Liver (tissue), 8 donors: ENCODE measurements at regions not wholly inside any gene's neighbourhood (a gene's known extent, or its start where the extent isn't known, plus 50 kb on each side); places are given as distances from the start of the nearest gene placed in this dataset.

ENCODE experiments used
- DNase-seq: peaks from one replicate; pipeline ENCODE4 v3.0.0-alpha.2; 2017; ENCODE audit warnings: low spot score
- H3K27ac ChIP-seq, 2 donors: one replicate each; pipeline ENCODE4 v1.7.0; 2013; ENCODE audit warnings: inconsistent platforms in 2 of 2, low read length in 2 of 2, control low read depth in 1 of 2, low read depth in 1 of 2, mild to moderate bottlenecking in 1 of 2
- H3K27me3 ChIP-seq, 4 donors: one replicate each; pipeline versions ENCODE4 v1.6.1 to v1.7.0; 2013; ENCODE audit warnings: low read length in 3 of 4, inconsistent platforms in 1 of 4, mild to moderate bottlenecking in 1 of 4, moderate library complexity in 1 of 4; ENCODE audit not compliant: control insufficient read depth in 4 of 4, insufficient read depth in 4 of 4
- H3K36me3 ChIP-seq, 4 donors: one replicate each; pipeline versions ENCODE4 v1.6.1 to v1.7.0; 2013; ENCODE audit warnings: low read length in 3 of 4, mild to moderate bottlenecking in 3 of 4, low read depth in 1 of 4, moderate library complexity in 1 of 4; ENCODE audit not compliant: control insufficient read depth in 4 of 4, insufficient read depth in 3 of 4
- H3K4me1 ChIP-seq, 4 donors: one replicate each; pipeline versions ENCODE4 v1.6.1 to v1.7.0; 2013; ENCODE audit warnings: low read length in 3 of 4, mild to moderate bottlenecking in 3 of 4, moderate library complexity in 1 of 4; ENCODE audit not compliant: control insufficient read depth in 4 of 4, insufficient read depth in 4 of 4
- H3K4me3 ChIP-seq, 3 donors: one replicate each; pipeline versions ENCODE4 v1.6.1 to v1.7.0; 2013; ENCODE audit warnings: low read length in 3 of 3, control low read depth in 1 of 3, low read depth in 1 of 3, mild to moderate bottlenecking in 1 of 3
- H3K9ac ChIP-seq, 2 donors: one replicate each; pipeline ENCODE4 v1.7.0; 2013; ENCODE audit warnings: low read length in 2 of 2, mild to moderate bottlenecking in 2 of 2, moderate library complexity in 2 of 2, control low read depth in 1 of 2, low read depth in 1 of 2
- H3K9me3 ChIP-seq, 4 donors: one replicate each; pipeline versions ENCODE4 v1.6.1 to v1.7.0; 2013; ENCODE audit warnings: low read length in 3 of 4; ENCODE audit not compliant: control insufficient read depth in 4 of 4
- CTCF ChIP-seq: fragments of 150-350 bp; IDR thresholded peaks from 2 replicates; pipeline ENCODE4 v1.5.1; 2017; ENCODE audit warnings: improper control_type of control experiment, low read depth, low read length; ENCODE audit not compliant: missing input control
- FOXA1 ChIP-seq: IDR thresholded peaks from 2 replicates; pipeline ENCODE4 v1.6.1; 2016; ENCODE audit warnings: antibody characterized with exemption
- FOXA2 ChIP-seq: IDR thresholded peaks from 2 replicates; pipeline ENCODE4 v1.6.1; 2016; ENCODE audit warnings: antibody characterized with exemption
- HNF4A ChIP-seq, 2 donors: conservative IDR thresholded peaks; 2 replicates each; pipeline ENCODE4 v1.6.1; 2016; ENCODE audit warnings: antibody characterized with exemption in 2 of 2, mild to moderate bottlenecking in 2 of 2
- HNF4G ChIP-seq: IDR thresholded peaks from 2 replicates; pipeline ENCODE4 v1.6.1; 2016; ENCODE audit warnings: antibody characterized with exemption
- JUND ChIP-seq, 2 donors: IDR thresholded peaks; 2 replicates each; pipeline ENCODE4 v1.6.1; 2016; ENCODE audit warnings: antibody characterized with exemption in 2 of 2
- NR2F2 ChIP-seq: IDR thresholded peaks from 2 replicates; pipeline ENCODE4 v1.6.1; 2016; ENCODE audit warnings: antibody characterized with exemption
- RAD21 ChIP-seq, 2 donors: IDR thresholded peaks; 2 replicates each; pipeline ENCODE4 v1.6.1; 2016; ENCODE audit warnings: antibody characterized with exemption in 2 of 2, mild to moderate bottlenecking in 2 of 2
- RXRA ChIP-seq, 2 donors: IDR thresholded peaks; 2 replicates each; pipeline ENCODE4 v1.6.1; 2017 to 2018; ENCODE audit warnings: antibody characterized with exemption in 2 of 2, mild to moderate bottlenecking in 1 of 2
- SP1 ChIP-seq: IDR thresholded peaks from 2 replicates; pipeline ENCODE4 v1.6.1; 2018; ENCODE audit warnings: antibody characterized with exemption, mild to moderate bottlenecking
- TAF1 ChIP-seq: conservative IDR thresholded peaks from 2 replicates; pipeline ENCODE4 v1.6.1; 2016; ENCODE audit warnings: antibody characterized with exemption, mild to moderate bottlenecking
- YY1 ChIP-seq: IDR thresholded peaks from 2 replicates; pipeline ENCODE4 v1.6.1; 2016; ENCODE audit warnings: antibody characterized with exemption, mild to moderate bottlenecking
- ZBTB33 ChIP-seq: IDR thresholded peaks from 2 replicates; pipeline ENCODE4 v1.6.1; 2016; ENCODE audit warnings: antibody characterized with exemption
- WGBS: extraction: QIAGEN DNeasy Blood & Tissue Kit; methylation state at CpG from one replicate; pipeline ENCODE4 v1.1.7; 2013; 5-methylcytosine and 5-hydroxymethylcytosine counted together
- TF ChIP-seq, protein P1 (sequence below): IDR thresholded peaks from 2 replicates; pipeline ENCODE4 v1.6.1; 2016; ENCODE audit warnings: antibody characterized with exemption
- TF ChIP-seq, protein P2 (sequence below): IDR thresholded peaks from 2 replicates; pipeline ENCODE4 v1.6.1; 2016; ENCODE audit warnings: antibody characterized with exemption, mild to moderate bottlenecking
- TF ChIP-seq, protein P3 (sequence below): IDR thresholded peaks from 2 replicates; pipeline ENCODE4 v1.6.1; 2016; ENCODE audit warnings: antibody characterized with exemption
- donor health status: healthy.
- donor health status: healthy.
- donor health status: healthy.
- donor health status: healthy.
- donor health status: healthy.

DNA sequence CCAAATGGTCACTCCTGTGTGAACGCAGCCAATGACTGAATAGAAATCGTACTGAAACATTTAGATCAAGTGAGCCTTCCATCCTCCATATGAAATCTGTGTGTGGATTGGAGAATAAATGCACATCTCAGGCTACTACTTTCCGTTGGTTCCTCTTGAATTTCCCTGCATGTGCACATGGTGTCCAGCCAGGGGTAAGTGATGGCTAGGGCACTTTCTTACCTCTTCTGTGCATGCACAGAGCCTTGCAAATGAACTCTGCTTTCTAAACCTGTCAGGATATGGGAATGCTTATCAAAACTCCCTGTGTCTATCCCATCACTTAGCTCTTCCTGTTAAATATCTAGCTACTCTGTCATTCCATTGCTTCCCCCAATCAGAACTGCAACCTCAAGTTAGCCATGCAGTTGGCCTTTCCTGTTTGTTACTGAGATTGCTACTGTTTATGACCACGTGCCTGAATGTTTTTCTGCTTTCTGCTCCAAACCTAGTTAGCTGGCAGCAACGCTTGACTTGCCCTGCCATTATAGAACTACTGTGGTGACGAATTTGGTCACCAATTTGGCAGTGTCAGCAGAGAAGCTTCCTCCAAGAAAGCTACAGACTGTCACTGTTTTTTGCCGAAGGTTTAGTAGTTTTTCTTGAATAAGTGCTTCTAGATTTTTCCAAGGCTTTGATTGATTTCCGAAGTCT, 661.6 kb downstream of the LRRC70 start:
- no peak for DNase-seq
- H3K4me3 ChIP-seq, result no peak overlapping the region
- H3K9ac ChIP-seq, result no peak overlapping the region
- 84% methylated on average over 8 of the region's 8 CpGs for WGBS
- no peaks in the 10 kb centered on the region for H3K36me3 ChIP-seq
- no peak for TF ChIP-seq YY1
- TF ChIP-seq ZBTB33, result no peak
- TF ChIP-seq RXRA (IDR thresholded peaks at IDR 0.05), result no peak
- TF ChIP-seq RAD21 (IDR thresholded peaks at IDR 0.05), result no peak
- H3K27me3 ChIP-seq, result no peaks in the 10 kb centered on the region
- H3K9me3 ChIP-seq, result no peaks in the 10 kb centered on the region
- peaks cover 3 to 15% (median 12%) of the 10 kb centered on the region in 4 donors for H3K4me1 ChIP-seq
- no peak overlapping the region for H3K27ac ChIP-seq

DNA sequence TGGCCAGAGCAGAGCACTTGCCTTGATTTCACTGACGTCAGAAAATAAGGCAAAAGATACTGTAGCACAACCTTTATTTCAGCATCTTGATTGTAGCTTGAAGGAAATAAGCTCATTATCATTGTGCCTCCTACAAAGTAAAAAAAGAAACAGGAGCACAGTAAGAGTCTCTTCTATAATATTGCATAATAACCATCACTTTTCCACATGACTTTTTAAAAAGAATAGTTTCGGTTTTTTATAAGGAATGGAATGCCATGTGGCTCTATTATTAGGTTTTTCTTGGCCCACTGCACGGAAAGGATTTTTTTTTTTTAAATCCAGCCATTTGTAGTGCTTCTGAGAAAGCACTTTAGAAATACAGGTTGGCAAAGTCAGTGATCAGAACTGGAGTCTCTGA, 655.3 kb downstream of the LRRC70 start:
- no peaks in the 10 kb centered on the region for H3K36me3 ChIP-seq
- no peaks in the 10 kb centered on the region for H3K9me3 ChIP-seq
- WGBS, result 63% methylated on average over 3 of the region's 3 CpGs
- no peak for DNase-seq
- no peak overlapping the region for H3K27ac ChIP-seq
- H3K9ac ChIP-seq, result no peak overlapping the region
- no peaks in the 10 kb centered on the region for H3K4me1 ChIP-seq
- H3K27me3 ChIP-seq, result no peaks in the 10 kb centered on the region
- no peak overlapping the region for H3K4me3 ChIP-seq
- TF ChIP-seq RAD21 (IDR thresholded peaks at IDR 0.05), result no peak
- TF ChIP-seq, protein P1, sequence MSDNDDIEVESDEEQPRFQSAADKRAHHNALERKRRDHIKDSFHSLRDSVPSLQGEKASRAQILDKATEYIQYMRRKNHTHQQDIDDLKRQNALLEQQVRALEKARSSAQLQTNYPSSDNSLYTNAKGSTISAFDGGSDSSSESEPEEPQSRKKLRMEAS, result no peak
- TF ChIP-seq HNF4A (conservative IDR thresholded peaks at IDR 0.05), result no peak
- no peak for TF ChIP-seq RXRA (IDR thresholded peaks at IDR 0.05)
- TF ChIP-seq NR2F2, result no peak
- TF ChIP-seq YY1, result no peak
- TF ChIP-seq ZBTB33, result no peak
- no peak for TF ChIP-seq CTCF
- TF ChIP-seq FOXA1, result no peak
- TF ChIP-seq SP1, result no peak
- no peak for TF ChIP-seq HNF4G
- no peak for TF ChIP-seq TAF1
- TF ChIP-seq, protein P2, sequence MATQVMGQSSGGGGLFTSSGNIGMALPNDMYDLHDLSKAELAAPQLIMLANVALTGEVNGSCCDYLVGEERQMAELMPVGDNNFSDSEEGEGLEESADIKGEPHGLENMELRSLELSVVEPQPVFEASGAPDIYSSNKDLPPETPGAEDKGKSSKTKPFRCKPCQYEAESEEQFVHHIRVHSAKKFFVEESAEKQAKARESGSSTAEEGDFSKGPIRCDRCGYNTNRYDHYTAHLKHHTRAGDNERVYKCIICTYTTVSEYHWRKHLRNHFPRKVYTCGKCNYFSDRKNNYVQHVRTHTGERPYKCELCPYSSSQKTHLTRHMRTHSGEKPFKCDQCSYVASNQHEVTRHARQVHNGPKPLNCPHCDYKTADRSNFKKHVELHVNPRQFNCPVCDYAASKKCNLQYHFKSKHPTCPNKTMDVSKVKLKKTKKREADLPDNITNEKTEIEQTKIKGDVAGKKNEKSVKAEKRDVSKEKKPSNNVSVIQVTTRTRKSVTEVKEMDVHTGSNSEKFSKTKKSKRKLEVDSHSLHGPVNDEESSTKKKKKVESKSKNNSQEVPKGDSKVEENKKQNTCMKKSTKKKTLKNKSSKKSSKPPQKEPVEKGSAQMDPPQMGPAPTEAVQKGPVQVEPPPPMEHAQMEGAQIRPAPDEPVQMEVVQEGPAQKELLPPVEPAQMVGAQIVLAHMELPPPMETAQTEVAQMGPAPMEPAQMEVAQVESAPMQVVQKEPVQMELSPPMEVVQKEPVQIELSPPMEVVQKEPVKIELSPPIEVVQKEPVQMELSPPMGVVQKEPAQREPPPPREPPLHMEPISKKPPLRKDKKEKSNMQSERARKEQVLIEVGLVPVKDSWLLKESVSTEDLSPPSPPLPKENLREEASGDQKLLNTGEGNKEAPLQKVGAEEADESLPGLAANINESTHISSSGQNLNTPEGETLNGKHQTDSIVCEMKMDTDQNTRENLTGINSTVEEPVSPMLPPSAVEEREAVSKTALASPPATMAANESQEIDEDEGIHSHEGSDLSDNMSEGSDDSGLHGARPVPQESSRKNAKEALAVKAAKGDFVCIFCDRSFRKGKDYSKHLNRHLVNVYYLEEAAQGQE, result no peak
- TF ChIP-seq, protein P3, sequence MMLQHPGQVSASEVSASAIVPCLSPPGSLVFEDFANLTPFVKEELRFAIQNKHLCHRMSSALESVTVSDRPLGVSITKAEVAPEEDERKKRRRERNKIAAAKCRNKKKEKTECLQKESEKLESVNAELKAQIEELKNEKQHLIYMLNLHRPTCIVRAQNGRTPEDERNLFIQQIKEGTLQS, result no peak
- TF ChIP-seq JUND (IDR thresholded peaks at IDR 0.05), result no peak
- TF ChIP-seq FOXA2, result no peak
